ENCODE measurements at regions not wholly inside any gene's neighbourhood (a gene's known extent, or its start where the extent isn't known, plus 50 kb on each side); places are given as distances from the start of the nearest gene placed in this dataset.

DNA sequence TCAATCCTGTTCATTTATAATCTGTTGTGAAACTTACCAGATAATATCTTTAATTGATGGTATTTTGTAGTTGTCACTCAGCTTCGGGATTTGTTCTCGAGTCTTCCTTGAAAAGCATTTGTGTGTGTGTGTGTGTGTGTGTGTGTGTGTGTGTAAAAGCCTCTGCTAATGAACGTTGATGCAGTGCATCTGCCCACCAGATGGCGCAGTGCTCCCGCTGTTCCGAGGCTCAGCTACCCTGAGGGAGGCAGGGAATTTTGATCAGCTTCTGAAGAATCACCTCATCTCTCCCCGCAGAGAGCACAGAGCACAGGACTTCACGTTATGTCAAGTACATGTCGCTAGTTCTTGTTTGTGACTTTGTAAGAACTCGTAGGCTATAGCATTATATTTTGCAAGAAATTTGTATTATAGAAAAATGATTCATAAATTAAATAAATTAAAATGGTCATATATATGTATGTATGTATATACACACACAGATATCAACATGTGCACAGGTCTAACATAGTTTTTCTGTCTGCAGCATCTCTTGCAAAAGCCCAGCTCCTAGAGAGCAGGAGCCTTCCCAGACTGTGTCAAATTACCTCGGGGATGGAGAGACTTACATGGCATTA is 316.7 kb upstream of the IGFBP7 start:
- Histone ChIP-seq H3K36me3 (ENCODE audit: control insufficient read depth in 1 of 2, insufficient read depth in 2 of 2, low read length in 2 of 2) (no peaks in the 10 kb centered on the region), H3K4me1 (ENCODE audit: control insufficient read depth in 1 of 2, insufficient read depth in 2 of 2, low read length in 2 of 2) (no peaks in the 10 kb centered on the region), H3K4me2 (ENCODE audit: low read length) (no peak overlapping the region), H2AK5ac (ENCODE audit: low read length) (no peak overlapping the region), H2BK12ac (ENCODE audit: low read length) (no peak overlapping the region), H3K4me3 (ENCODE audit: low read depth, low read length) (no peak overlapping the region), H3K79me1 (ENCODE audit: low read length) (no peaks in the 10 kb centered on the region), H4K12ac (ENCODE audit: low read depth, low read length) (no peak overlapping the region), H2BK5ac (ENCODE audit: low read depth, low read length, poor library complexity) (no peak overlapping the region), H2BK120ac (ENCODE audit: insufficient read depth, low read length, poor library complexity) (no peak overlapping the region), H3K9me3 (ENCODE audit: insufficient read depth, low read depth, low read length) (peaks cover 5% of the 10 kb centered on the region), H3K4ac (ENCODE audit: low read depth, low read length) (no peak overlapping the region), H3K9ac (ENCODE audit: low read length) (no peak overlapping the region), H4K91ac (ENCODE audit: low read depth, low read length) (no peak overlapping the region), H3K79me2 (ENCODE audit: control insufficient read depth, insufficient read depth, low read length, poor library complexity) (no peaks in the 10 kb centered on the region), H3K27me3 (ENCODE audit: insufficient read depth, low read length) (no peaks in the 10 kb centered on the region), H3K23ac (ENCODE audit: low read length) (no peak overlapping the region), H3K14ac (ENCODE audit: low read length) (no peak overlapping the region), H2AFZ (ENCODE audit: insufficient read depth, low read length, poor library complexity) (no peak overlapping the region), H4K8ac (ENCODE audit: low read depth, low read length) (no peak overlapping the region), H3K18ac (ENCODE audit: low read length) (no peak overlapping the region), H3K27ac (ENCODE audit: low read depth, low read length) (no peak overlapping the region)
- peak; percentile 73 to 89 for DNase-seq
- no CpG with 5 or more reads among the region's 11 CpGs for WGBS (ENCODE audit: extremely low coverage, insufficient coverage, insufficient read length)

DNA sequence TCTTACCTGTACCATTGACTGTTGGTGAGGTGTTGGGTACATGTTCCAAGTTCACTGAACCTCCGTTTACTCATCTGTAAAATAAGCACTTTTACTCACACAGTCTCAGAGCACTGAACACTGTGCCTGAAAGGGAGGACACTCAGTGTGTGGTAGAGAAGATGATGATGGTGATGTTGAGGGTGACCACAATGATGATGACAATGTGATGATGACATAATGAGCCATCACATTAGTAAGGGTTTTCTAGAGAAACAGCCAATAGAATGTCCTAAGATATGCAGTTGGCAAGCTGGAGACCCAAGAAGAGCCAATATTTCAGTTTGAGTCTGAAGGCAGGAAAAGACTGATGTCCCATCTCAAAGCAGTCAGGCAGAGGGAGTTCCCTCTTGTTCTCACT is 315.4 kb upstream of the IGFBP7 start:
- Histone ChIP-seq H3K14ac (ENCODE audit: low read length) (no peak overlapping the region), H3K27ac (ENCODE audit: low read depth, low read length) (no peak overlapping the region), H3K23ac (ENCODE audit: low read length) (no peak overlapping the region), H2BK12ac (ENCODE audit: low read length) (no peak overlapping the region), H3K79me1 (ENCODE audit: low read length) (no peaks in the 10 kb centered on the region), H4K91ac (ENCODE audit: low read depth, low read length) (no peak overlapping the region), H4K8ac (ENCODE audit: low read depth, low read length) (no peak overlapping the region), H3K79me2 (ENCODE audit: control insufficient read depth, insufficient read depth, low read length, poor library complexity) (no peaks in the 10 kb centered on the region), H4K12ac (ENCODE audit: low read depth, low read length) (no peak overlapping the region), H3K4me2 (ENCODE audit: low read length) (no peak overlapping the region), H3K9me3 (ENCODE audit: insufficient read depth, low read depth, low read length) (peaks cover 5% of the 10 kb centered on the region), H3K27me3 (ENCODE audit: insufficient read depth, low read length) (no peaks in the 10 kb centered on the region), H3K4ac (ENCODE audit: low read depth, low read length) (no peak overlapping the region), H3K9ac (ENCODE audit: low read length) (no peak overlapping the region), H2AK5ac (ENCODE audit: low read length) (no peak overlapping the region), H2BK120ac (ENCODE audit: insufficient read depth, low read length, poor library complexity) (no peak overlapping the region), H2AFZ (ENCODE audit: insufficient read depth, low read length, poor library complexity) (no peak overlapping the region), H3K4me3 (ENCODE audit: low read depth, low read length) (no peak overlapping the region), H3K36me3 (ENCODE audit: control insufficient read depth in 1 of 2, insufficient read depth in 2 of 2, low read length in 2 of 2) (no peaks in the 10 kb centered on the region), H3K18ac (ENCODE audit: low read length) (no peak overlapping the region), H2BK5ac (ENCODE audit: low read depth, low read length, poor library complexity) (no peak overlapping the region), H3K4me1 (ENCODE audit: control insufficient read depth in 1 of 2, insufficient read depth in 2 of 2, low read length in 2 of 2) (no peaks in the 10 kb centered on the region)
- DNase-seq = no peak
- no CpG with 5 or more reads among the region's 1 CpG for whole genome bisulfite sequencing (ENCODE audit: extremely low coverage, insufficient coverage, insufficient read length)

DNA sequence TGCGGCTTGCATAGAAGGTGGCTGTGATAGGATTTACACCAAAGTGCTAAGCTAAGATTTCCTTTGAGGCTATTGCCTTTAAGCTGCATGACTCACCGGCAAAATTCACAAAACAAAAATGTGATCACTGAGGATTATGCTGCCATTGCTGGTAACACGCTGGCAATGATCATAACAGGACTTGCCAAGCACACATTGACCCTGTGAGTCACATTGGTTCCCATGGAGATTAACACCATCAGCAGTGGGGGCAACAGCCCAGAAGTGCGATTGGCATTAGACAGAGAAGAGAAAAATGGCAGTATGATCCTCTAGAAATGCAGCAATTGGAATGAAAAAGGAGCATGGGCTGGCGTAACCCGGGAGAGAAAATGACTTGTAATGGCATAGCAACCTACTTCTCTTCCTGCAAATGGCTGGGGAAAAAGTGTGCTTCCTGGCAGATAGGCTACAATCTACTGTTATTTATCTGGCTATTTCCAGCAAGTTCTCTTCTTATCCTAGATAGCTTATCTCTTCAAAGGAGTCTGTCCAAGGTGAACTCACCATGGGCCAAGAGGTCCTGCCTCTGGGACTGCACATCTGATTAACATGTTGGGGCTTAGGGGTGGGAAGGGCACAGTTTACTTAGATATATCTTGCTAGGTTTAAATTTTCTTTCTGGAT is 314.2 kb upstream of the IGFBP7 start:
- H3K4ac ChIP-seq (ENCODE audit: low read depth, low read length) = no peak overlapping the region
- no CpG with 5 or more reads among the region's 6 CpGs for WGBS (ENCODE audit: extremely low coverage, insufficient coverage, insufficient read length)
- no peak overlapping the region for H3K27ac ChIP-seq (ENCODE audit: low read depth, low read length)
- no peak overlapping the region for H4K12ac ChIP-seq (ENCODE audit: low read depth, low read length)
- DNase-seq = peak; percentile 66 to 73
- H3K14ac ChIP-seq (ENCODE audit: low read length) = no peak overlapping the region
- H3K79me1 ChIP-seq (ENCODE audit: low read length) = no peaks in the 10 kb centered on the region
- no peak overlapping the region for H2AFZ ChIP-seq (ENCODE audit: insufficient read depth, low read length, poor library complexity)
- H3K79me2 ChIP-seq (ENCODE audit: control insufficient read depth, insufficient read depth, low read length, poor library complexity) = no peaks in the 10 kb centered on the region
- H2BK12ac ChIP-seq (ENCODE audit: low read length) = no peak overlapping the region
- H3K18ac ChIP-seq (ENCODE audit: low read length) = no peak overlapping the region
- H2AK5ac ChIP-seq (ENCODE audit: low read length) = no peak overlapping the region
- H3K9me3 ChIP-seq (ENCODE audit: insufficient read depth, low read depth, low read length) = peaks cover 5% of the 10 kb centered on the region
- H3K27me3 ChIP-seq (ENCODE audit: insufficient read depth, low read length) = no peaks in the 10 kb centered on the region
- no peak overlapping the region for H3K4me2 ChIP-seq (ENCODE audit: low read length)
- H2BK5ac ChIP-seq (ENCODE audit: low read depth, low read length, poor library complexity) = no peak overlapping the region
- no peak overlapping the region for H3K4me3 ChIP-seq (ENCODE audit: low read depth, low read length)
- H3K9ac ChIP-seq (ENCODE audit: low read length) = no peak overlapping the region
- no peak overlapping the region for H4K8ac ChIP-seq (ENCODE audit: low read depth, low read length)
- no peak overlapping the region for H2BK120ac ChIP-seq (ENCODE audit: insufficient read depth, low read length, poor library complexity)
- H3K4me1 ChIP-seq (ENCODE audit: control insufficient read depth in 1 of 2, insufficient read depth in 2 of 2, low read length in 2 of 2) = no peaks in the 10 kb centered on the region
- no peaks in the 10 kb centered on the region for H3K36me3 ChIP-seq (ENCODE audit: control insufficient read depth in 1 of 2, insufficient read depth in 2 of 2, low read length in 2 of 2)
- H4K91ac ChIP-seq (ENCODE audit: low read depth, low read length) = no peak overlapping the region
- H3K23ac ChIP-seq (ENCODE audit: low read length) = no peak overlapping the region

DNA sequence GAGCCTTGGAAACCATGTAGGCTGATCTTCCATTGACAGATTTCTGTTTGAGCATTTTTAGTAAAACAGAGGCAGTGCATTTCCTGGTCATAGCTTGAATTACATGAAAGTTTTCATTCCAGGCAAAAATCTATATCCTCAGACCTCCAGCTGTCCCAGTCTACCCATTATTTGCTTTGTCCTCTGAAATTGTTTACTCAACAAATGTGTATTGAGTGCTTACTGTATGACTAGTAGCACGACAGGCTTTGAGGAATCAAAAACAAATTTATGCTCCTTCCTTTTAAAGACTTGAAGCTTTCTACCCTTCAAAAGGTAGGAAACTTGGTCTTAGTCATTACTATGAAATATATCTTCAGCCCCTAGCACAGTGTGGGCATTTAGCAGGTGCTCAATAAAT is 307.9 kb upstream of the IGFBP7 start:
- Histone ChIP-seq H2AK5ac (ENCODE audit: low read length) (no peak overlapping the region), H2BK120ac (ENCODE audit: insufficient read depth, low read length, poor library complexity) (no peak overlapping the region), H2BK12ac (ENCODE audit: low read length) (no peak overlapping the region), H3K4me1 (ENCODE audit: control insufficient read depth in 1 of 2, insufficient read depth in 2 of 2, low read length in 2 of 2) (no peaks in the 10 kb centered on the region), H3K79me2 (ENCODE audit: control insufficient read depth, insufficient read depth, low read length, poor library complexity) (no peaks in the 10 kb centered on the region), H3K4ac (ENCODE audit: low read depth, low read length) (no peak overlapping the region), H3K23ac (ENCODE audit: low read length) (no peak overlapping the region), H4K8ac (ENCODE audit: low read depth, low read length) (no peak overlapping the region), H2AFZ (ENCODE audit: insufficient read depth, low read length, poor library complexity) (no peak overlapping the region), H3K9ac (ENCODE audit: low read length) (no peak overlapping the region), H3K14ac (ENCODE audit: low read length) (no peak overlapping the region), H4K12ac (ENCODE audit: low read depth, low read length) (no peak overlapping the region), H3K27ac (ENCODE audit: low read depth, low read length) (no peak overlapping the region), H3K79me1 (ENCODE audit: low read length) (no peaks in the 10 kb centered on the region), H3K4me3 (ENCODE audit: low read depth, low read length) (no peak overlapping the region), H4K91ac (ENCODE audit: low read depth, low read length) (no peak overlapping the region), H3K4me2 (ENCODE audit: low read length) (no peak overlapping the region), H3K27me3 (ENCODE audit: insufficient read depth, low read length) (no peaks in the 10 kb centered on the region), H3K18ac (ENCODE audit: low read length) (no peak overlapping the region), H2BK5ac (ENCODE audit: low read depth, low read length, poor library complexity) (no peak overlapping the region), H3K9me3 (ENCODE audit: insufficient read depth, low read depth, low read length) (peaks cover 5% of the 10 kb centered on the region), H3K36me3 (ENCODE audit: control insufficient read depth in 1 of 2, insufficient read depth in 2 of 2, low read length in 2 of 2) (no peaks in the 10 kb centered on the region)
- no CpG with 5 or more reads among the region's 1 CpG for WGBS (ENCODE audit: extremely low coverage, insufficient coverage, insufficient read length)
- DNase-seq = no peak

All from trophoblast cell (in vitro differentiated cells and primary cell).